COR-L47 (cell line): ENCODE measurements at regions not wholly inside any gene's neighbourhood (a gene's known extent, or its start where the extent isn't known, plus 50 kb on each side); places are given as distances from the start of the nearest gene placed in this dataset.
"Not testable (repeated sequence)": the region's sequence is repeated elsewhere in the genome, so short reads cannot be mapped to it uniquely, and the experiment has no call there.

Experiments used
- DNase-seq: peaks from one replicate; lab custom pipeline; 2025; lab: John Stamatoyannopoulos, UW

DNA sequence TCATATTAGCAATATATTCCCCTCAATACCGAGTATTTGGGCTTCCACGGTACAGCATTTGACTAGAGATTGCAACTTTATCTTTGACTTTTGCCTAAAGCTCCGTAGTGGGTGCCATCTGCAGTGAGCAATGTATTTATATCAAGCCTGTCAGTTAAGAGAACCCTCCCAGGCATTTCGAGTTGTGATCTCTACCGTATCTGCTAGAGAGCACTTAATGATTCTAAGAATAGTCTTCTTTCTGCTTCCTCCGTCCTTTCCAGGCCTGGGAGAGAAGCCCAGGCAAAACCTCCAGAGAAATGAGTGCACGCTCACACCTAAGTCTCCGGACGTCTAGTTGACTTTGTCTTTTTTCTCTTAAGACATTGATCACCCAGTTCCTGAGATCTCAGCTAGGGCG lies 210.6 kb downstream of the KLF6 start:
- DNase-seq, result no peak

DNA sequence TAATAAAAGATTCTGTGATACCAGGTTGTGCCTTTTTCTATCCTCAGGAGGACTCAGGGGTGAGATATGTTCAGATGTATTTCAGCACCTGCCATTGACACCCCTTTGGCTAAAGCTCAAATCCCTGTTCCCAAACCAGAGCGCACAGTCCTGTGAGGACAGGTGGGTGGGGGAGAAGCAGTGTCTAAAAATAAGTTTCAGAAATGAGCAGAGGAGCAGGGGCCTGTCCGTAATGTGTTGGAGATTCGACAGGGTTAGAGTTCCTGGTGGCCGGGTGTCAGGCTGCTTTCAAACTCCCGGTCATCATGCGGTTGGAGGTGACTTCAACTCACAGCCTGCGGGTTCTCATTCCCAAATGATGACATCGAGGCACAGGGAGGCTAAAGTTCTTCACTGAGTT lies 211.5 kb downstream of the KLF6 start:
- DNase-seq, result no peak

DNA sequence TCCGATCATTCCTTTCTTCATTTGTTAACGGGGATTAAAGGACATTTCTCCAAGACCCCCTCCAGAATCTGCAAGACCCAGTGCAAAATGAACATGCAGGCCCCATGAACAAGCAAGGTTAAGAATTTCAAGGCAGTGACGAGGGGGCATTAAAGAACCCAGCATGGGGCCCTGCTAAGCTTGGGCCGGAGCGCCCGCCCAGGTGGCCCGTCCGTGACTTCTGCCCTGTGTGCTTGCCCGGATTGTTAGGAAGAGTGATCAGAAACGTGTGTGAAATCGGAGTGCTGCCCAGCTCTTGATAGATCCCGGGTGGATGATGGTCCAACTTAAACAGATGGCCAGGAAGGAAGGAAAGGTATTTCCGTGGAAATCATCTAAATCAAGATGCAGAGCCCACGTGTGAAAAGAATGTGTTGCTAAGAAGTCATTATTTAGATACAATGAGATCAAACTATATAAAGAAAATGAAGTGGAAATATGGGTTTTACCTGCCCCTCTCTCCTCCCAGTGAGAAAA lies 213.6 kb downstream of the KLF6 start:
- DNase-seq, result no peak

DNA sequence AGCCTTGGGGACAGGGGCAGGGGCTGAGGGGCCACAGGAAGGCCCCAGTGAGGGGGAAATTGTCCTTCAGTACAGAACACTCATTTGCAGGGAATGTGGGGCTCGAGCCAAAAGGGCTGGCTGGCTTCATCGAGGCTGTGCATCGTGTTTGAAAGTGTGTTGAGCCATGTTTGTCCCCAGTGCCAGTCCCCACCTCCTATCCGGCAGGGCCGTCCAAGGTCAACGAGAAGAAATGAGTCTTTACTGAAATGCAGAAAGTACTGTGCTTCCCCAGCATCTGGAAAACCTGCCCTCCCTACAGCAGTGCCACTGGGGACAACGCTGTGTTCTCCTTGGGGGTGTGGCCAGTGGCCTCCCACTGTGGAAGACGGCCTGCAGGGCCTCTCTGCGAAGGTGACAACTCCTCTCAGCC lies 214.1 kb downstream of the KLF6 start:
- no peak for DNase-seq

DNA sequence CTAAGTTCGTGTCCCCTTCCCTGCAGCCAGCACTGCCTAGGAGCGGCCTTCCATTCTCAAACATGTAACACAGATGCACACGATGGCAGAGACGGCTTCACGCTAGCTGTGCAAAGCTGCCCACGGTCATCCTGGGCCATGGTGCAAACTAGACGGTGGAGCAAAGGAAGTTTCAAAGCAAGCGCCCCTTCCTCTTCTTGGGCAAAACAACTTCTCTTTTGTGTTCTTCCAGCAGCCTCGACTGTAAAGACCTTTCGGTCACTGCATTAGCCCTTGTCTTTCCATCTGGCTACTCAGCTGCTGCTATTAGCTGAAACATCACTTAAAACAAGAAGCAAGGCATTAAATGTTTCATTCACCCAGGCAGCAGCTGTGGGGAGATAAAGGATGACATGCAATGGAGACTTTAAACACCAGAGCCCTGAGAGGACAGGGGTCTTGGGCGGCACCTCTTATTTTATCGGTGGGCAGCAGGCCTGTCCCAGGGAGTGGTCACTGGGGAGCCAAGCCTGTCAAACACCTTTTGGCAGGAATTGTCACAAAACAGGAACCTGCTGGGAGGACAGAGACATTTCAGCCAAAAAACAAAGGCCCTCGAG lies 214.8 kb downstream of the KLF6 start:
- no peak for DNase-seq

DNA sequence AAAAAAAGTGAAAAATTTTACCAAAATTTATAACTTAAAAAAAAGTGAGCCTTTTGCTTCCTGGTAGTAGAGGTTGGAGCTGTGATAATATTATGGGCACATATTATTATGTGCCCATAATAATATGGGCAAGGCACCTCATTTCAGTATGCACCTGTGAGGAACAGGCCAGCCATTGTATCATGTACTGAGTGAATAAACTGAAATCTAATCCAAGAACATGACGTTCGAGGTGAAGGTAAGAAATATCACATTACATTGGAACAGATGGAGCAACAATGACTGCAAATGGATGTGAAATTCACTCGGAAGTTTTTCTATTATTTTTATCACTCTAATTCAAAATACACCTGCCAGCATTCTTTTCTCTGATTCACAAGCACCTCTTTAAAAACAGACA lies 216.0 kb downstream of the KLF6 start:
- DNase-seq, result no peak

DNA sequence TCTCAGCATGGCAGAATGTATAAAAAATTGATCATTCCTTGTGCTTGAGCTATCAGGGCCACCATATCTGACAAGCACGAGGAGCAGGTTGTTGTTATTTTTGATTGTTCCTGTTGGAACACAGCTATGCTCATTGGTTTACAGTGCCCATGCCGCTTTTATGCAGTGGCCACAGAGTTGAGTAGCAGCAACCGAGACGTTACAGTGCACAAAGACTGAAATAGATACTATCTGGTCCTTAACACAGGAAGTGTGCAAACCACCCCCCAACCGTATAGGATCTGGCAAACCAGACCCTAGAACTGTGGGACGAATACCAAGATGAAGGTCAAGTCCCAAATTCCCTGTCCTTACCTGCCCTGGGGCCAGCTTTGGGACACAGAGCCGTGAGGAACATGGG lies 216.6 kb downstream of the KLF6 start:
- DNase-seq, result no peak

DNA sequence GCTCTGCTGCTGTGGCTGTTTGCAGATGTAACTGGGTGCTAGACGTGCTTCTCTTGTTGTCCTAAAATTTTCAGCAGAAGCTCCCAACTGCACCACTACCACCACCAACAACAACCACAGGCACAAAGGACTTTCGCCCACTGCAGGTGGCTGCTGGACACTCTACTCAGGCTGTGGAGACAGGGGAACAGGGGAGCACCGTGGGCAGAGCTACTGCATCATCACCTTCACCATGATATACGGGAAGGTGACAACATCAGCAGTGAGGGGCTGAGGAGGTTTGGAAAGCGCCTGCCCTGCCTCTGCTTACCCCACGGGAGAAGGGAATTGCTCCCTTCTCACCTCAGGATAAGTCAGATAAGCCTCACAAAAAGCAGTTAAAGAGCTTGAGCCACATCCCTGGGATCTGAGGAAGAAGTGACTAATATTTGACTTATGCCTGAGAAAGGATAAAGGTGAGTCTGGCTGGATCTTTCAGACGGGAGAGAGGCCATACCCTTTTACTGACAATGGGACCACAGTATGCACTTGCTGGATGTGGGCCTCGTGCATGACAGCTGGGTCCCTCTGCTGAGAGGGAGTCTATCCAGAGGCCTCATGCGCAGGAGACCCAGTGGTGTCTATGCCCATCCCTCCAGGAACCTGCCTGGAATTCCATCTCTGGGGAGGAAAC lies 217.6 kb downstream of the KLF6 start:
- DNase-seq, result no peak

DNA sequence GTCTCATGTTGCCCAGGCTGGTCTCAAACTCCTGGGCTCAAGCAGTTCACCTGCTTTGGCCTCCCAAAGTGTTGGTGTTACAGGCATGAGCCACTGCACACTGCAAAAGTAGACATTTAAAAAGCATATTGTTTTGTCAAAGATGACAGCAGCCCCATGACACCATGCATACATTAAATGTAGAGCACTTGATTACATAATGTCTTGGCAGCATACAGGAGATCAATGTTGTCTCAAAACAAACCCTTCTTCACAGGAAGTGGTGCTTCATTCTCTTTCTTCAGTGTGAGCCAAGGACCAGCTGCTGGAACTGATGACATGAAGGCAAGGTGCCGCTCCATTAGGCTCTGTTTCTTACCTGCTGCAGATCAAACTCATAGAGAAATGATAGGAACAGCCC lies 218.4 kb downstream of the KLF6 start:
- DNase-seq, result no peak

DNA sequence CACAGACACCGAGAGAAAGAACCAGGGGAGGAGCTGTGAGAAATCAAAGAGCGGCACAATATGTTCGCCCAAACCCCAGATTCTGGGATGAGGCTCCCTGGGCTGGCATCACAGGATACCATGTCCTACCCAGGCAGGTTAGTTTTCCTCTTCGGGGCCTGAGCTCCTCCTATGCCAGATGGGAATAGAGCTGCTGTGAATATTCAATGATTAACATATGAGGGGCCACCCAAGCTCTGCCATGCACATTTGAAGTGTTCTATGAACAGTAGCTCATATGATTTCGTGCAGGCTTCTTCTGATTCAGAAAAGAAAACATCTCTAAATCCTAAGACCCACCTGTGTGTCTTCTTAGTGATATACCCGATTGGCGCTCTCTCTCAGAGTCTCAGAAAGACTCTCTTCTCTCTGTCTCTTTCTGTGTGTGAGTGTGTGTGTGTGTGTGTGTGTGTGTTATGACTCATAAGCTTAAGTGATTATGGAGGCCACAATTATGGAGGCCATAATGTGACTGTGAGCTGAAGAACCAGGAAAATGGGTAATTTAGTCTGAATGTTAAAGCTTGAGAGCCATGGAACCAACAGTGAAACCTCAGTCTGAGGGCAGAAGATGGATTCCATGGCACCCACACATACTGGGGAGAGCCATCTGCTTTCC lies 220.5 kb downstream of the KLF6 start:
- no peak for DNase-seq

DNA sequence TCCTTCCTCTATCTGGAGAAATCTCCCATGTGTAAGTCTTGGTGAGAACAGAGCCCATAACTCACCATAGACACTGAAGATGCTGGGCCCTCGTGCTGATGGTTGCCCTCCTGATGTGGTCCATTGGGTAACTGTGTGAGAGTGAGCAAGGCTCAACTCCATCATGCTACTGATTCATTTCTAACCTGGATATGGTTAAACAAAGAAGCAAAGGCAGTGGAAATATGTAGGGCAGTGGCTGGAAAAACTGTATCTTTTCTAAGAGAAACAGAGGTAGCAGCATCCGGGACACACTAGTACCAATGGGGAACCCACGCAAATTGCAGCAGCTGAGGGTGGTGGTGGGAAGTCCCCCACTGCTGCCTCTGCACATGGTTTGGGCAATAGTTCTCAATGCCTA lies 221.7 kb downstream of the KLF6 start:
- DNase-seq, result no peak

DNA sequence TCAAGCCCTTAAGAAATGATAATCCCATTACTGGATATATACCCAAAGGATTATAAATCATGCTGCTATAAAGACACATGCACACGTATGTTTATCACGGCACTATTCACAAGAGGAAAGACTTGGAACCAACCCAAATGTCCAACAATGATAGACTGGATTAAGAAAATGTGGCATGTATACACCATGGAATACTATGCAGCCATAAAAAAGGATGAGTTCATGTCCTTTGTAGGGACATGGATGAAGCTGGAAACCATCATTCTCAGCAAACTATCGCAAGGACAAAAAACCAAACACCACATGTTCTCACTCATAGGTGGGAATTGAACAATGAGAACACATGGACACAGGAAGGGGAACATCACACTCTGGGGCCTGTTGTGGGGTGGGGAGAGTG lies 224.4 kb downstream of the KLF6 start:
- not testable (repeated sequence) for DNase-seq

DNA sequence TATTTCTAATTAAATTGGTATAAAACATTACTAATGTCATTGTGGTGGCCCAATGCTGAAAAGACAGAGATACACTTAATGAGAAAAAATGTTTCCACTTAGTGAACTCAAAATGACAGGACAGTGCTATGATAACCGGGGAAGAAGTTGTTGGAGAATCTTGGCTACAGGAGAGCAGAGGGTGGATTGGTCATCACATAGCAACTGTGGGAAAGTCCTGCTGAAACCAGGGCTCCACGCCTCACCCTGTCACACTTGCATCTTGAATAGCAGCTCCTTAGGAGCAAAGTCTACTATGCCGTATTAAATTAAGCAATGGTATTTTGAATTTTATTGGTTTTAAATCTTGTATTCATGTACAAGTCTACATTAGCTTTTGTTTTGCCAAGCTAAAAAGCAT lies 225.5 kb downstream of the KLF6 start:
- DNase-seq, result no peak

DNA sequence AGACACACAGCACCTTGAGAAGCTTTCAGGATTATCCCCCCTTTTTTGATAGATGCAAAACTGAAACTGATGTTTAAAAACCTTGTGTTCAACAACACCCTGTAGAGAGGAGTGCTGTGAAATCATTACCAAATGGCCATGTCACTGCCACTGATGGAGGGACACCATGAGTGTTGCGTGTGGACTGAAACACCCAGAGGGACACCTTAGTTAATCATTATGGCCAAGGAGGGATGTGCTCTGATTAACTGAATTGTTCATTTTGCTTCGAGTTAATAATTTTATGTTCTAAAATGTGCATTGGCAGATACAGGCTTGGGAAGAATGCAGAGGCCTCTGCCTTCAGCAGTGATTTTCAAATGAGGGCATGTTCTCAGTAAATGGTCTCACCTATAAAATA lies 226.0 kb downstream of the KLF6 start:
- no peak for DNase-seq

DNA sequence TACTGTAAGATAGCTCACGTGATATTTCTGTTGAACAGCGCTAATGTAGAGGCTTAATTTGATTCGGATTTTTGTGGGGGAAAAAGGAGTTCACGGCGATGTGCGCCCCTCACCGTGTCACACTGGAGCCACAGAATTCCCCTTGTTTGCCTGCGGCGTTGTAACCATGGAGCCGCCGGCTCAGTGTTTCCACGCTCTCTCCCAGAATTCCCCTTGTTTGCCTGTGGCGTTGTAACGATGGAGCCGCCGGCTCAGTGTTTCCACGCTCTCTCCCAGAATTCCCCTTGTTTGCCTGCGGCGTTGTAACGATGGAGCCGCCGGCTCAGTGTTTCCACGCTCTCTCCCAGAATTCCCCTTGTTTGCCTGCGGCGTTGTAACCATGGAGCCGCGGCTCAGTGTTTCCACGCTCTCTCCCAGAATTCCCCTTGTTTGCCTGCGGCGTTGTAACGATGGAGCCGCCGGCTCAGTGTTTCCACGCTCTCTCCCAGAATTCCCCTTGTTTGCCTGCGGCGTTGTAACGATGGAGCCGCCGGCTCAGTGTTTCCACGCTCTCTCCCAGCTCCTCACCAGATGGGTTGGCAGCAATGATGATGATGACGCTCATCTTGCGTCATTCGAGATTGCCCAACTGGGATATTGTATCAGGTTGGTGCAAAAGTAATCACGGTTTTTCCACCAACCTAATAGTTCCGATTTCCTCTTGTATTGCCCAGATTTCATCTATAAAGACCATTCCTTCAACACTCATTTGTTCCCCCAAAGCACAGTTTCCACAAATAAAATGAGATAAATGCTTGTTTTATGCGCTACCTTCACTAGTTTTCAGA lies 228.6 kb downstream of the KLF6 start:
- DNase-seq, result not testable (repeated sequence)

DNA sequence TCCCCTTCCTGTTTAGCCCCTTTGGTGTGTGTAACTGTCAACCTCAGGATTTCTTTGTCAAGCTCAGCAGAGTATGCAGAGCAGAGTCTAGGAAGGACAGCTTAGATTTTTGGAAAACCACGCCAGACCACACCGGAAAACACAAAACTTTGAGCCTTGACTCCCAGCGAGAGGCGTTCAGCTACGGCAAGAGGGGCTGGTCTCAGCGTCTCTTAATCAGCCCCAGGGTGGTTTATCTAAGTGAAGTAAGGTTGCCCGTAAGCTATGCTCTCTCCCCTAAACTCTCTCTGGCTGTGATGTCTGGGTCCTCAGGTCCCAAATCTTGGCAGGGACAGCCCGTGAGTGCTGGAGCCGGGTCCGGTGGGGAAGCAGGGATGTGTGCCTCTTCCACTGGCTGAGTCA lies 230.9 kb downstream of the KLF6 start:
- DNase-seq, result no peak

DNA sequence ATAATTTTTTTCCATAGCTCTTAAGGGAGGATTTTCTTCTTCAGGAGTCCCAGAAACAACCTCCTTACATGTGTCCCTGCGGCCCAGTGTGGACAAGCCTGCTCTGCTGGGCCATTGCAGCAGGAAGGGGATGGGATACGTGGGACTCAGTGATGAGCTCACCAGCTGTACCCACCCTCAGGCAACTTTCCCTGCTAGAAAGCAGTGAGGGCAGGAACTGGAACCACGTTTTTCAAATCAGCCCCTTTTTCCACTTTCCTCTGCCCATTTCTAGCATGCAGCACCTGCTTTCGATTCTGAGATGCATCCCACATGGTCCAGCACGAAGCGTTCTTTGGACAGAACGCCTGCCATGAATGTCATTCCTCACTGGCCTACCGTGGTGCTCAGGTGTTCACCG lies 232.7 kb downstream of the KLF6 start:
- DNase-seq, result no peak

DNA sequence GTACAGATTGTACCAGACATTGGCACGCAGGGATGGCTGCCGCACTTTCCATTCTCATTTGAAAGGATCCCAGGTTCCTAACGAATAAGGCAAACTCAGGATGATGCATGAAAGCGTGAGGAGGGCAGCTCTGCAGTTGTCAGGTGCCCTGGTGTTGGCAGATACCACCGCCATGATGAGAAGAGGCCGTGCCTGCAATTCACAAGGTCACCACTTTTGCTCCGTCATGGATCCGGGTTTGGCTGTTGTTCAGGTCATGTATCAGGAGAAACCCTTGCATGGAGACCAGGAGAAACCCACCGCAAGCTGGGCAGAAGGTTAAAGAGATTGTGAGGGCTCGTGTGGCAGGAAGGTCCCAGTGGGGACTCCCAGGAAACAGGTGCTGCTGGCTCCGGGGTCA lies 233.2 kb downstream of the KLF6 start:
- no peak for DNase-seq

DNA sequence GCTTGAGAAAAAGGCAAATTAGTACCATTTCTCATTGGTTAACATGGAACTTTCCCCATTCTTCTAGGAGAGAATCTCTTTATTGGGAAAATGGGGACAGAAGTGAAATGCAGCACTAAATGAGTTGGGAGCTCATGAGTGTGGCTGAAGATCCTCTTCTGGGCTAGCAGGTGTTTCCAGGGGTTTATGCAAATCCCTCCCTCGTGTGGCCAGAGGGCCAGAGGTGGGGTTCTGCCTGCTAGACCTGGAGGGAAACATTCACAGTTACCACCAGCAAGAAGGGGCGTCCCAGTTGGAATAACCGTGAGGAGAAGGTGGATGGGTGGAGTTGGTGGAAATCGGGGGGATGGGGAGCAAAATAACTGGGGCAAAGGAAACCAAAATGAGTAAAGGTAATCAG lies 235.9 kb downstream of the KLF6 start:
- no peak for DNase-seq

DNA sequence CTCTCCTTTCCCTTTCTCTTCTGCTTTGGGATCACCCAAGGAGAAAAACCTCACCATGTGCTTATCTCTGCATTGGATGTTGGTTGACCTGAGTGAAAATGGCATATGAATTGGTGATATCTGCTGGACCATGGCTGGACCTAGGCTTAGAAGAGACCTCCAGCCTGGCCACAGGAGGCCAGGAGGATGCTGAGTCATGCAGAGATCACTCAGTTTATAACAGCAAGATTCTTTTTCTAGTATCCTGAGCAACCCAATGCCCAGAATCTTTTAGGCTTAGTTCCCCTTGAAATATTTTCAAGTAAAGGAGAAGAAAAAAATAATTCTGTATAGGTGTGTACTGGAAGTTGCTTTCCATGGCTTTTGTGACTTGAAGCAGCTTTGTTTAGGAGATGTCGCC lies 236.3 kb downstream of the KLF6 start:
- DNase-seq, result no peak

DNA sequence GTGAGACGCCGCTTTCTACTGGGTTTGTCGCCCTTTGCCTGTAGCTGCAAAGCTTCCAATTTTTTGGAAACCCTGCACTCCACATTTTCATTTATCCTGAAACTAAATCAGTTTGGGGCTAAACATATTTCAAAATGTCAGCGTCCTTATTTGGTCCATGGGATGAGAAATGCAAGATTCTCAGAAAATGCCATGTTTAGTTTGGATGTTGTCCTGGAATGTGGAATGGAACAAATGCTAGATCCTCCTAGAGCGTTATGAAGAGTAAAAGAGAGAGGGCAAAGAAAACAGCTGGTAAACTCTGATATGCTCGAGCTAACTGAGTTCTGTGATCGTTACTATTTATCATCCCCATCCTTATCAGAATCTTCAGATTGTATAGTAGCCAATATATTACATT lies 236.9 kb downstream of the KLF6 start:
- no peak for DNase-seq

DNA sequence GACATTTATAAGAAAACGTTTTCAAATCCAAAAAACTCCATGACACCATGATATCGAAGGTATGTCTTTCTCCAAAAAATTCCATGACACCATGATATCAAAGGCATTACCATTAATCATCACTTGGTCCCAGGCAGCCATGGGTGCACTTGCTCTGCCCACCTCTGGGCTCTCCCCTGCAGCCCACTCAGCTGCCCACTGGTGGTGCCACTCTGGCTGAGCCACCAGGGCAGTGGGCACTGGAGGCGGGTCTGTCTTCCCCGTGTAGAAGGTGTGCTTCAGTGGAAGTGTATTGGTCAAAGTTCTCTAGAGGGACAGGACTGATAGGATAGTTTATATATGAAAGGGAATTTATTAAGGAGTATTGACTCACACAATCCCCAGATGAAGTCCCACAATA lies 240.4 kb downstream of the KLF6 start:
- no peak for DNase-seq

DNA sequence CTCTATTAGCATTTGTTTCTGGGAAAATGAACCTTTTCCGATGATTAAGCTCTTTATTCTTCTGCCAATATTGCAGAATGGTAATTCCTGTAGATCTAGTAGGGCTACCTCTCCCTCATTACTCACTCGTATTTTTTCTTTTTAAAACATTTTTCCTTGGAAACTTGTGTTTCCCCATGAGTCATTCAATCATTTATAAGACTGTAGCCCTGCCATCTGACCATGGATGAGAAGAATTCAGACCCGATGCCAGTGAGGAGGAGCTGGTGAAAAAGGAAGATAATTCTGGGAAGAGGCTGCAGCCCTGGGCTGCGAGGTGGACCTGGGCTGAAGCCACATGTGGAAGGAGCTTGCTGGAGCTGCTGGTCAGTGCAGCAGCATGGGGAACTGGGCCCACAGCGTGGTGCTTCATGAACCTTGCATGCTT lies 242.8 kb downstream of the KLF6 start:
- no peak for DNase-seq
